ENCODE measurements at regions not wholly inside any gene's neighbourhood (a gene's known extent, or its start where the extent isn't known, plus 50 kb on each side); places are given as distances from the start of the nearest gene placed in this dataset.

DNA sequence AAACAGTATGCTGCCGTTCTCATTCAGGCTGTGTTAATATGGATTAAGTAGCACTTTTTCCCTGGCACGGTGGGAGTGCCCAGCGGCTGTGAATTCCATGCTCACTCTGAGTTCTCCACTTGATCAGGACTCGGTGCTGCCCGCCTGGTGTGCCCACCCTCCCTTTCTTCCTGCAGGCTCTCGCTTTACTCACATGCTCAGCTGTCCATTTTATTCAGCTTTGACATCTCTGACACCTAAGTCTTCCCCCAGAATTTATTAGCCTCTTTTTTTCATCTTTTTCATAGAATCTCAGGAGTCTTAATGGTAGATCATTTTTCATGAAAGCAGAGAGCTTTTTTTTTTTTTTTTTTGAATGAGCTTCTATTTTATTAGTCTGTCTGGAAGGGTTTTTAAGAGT is 626.5 kb downstream of the IRX1 start:
- no peak for DNase-seq (ENCODE audit: low read depth, low spot score)

DNA sequence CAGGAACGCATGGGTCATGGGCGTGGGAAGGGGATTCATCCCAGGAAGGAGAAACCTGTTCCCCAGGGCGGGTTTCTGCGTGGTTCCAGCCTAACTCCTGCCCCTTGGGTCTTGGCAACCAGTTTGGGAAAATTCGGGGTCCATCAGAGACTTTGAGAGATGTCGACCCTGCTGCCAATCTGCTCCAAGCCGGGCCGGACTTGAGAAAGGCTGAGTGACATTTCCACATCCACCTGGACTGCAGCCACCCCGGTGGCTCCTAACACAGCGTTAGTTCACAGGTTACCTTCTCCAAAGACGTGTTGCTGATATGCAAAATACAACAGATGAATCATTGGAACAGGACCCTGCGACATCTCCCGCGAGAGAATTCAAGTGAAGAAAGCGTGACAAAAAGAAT is 627.2 kb downstream of the IRX1 start:
- DNase-seq (ENCODE audit: low read depth, low spot score), result no peak

DNA sequence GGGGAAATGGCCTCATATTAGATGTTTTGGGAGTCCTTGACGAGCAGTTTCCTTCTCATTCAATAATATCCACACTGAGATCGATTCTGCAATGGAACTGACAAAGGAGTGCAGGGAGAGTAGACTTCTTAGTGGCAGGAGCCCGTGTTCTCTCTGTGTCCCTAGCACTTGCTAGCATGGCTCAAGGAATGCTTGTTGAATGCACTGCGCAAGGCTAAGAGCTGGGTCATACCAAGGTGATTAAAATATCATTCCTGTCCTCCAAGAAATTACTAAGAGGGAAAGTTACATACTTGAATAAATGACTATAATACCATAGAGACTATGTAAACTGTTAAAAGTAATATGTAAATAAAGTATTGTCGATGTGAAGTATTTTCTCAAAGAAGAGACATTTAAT is 630.1 kb downstream of the IRX1 start:
- no peak for DNase-seq (ENCODE audit: low read depth, low spot score)

DNA sequence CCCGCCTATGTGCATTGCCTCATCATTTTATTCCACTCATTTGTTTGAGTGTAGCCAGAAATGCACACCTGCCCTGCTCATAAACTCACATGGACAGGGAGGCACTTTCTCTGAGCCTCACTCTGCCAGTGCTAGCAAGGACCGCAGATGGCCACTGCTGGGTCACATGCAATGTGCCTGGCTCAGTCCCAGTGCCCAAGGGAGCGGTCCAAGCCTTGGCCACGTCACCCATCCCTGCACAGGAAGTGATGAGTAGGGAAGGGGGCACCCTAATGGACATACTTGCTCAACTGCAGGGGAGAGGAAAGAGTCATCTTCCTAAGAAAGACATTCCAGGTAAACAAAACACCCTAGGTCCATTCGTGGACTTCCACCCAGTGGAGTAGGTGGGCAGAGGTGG is 630.9 kb downstream of the IRX1 start:
- DNase-seq (ENCODE audit: low read depth, low spot score), result no peak

DNA sequence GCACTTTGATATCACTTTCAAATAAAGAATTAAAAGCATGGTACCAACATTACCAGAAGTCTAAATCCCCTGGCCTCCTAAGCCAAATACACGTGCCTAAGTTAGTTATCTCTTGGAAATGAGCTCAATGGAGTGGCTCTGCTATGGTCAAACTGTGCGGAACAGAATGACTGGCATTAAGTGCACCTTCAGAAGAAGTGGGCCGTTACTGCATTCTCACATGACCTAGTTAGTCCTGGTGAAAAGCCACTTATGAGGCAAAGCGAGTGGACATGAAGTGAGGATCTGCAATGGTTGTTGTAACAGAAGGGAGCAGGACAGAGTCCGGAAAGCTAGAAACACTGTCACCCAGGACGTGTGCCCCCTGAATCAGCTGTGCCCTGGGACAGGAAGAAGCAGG is 633.1 kb downstream of the IRX1 start:
- no peak for DNase-seq (ENCODE audit: low read depth, low spot score)

DNA sequence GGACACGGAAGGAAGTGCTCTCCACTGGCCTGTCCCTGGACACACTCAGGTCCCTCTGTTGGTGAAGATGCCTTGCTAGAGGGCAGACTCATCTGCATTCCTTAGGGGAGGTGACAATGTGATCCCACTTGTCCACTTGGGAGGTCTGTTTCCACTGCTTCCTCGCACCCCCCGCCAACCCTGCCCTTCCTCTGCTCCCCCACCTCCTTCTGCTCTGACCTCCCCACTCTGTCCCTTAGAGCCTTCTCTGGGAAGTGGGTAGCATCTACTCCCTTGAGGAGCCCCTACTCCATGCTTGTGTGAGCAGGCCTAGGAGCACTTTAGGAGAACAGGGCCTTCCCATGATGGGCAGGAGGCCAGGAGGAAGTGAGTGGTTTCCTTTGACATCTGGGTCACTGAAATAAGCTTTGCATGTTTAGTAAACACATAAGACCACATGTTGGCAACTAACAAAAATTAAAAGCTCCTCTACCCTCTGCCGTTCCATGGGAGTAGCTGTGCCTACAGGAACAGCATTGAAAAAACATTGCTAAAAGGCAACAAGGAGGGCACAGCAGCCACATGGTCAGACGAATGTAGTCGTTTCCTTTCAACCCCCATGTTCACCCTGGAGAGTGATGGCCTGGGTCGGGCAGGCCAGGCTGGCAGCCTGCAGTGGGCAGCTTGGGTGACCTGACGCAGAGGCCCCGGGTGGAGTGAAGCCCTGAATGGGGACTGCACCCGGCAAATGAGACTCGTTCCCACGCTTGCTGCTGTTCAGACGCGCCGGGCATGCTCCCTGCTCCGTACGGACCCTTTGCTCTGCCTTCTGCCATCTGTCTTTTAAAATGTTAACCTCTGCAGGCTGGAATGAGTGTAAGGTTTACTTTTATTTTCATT is 634.0 kb downstream of the IRX1 start:
- no peak for DNase-seq (ENCODE audit: low read depth, low spot score)

DNA sequence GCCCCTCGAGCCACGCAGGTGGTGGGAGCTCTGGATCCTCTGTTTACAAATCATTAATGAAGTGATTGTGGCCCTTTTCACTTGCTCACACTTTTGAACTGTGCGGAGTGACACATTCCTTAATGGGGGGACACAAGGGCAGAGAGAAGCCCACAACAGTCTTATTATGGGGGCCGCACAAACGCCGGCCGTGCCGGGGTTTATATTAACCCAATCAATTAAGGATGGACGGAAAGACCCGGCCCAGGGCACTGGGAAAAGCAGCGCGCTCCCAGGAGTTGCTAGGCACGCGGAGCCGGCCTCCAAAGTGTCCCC is 634.8 kb downstream of the IRX1 start:
- no peak for DNase-seq (ENCODE audit: low read depth, low spot score)

DNA sequence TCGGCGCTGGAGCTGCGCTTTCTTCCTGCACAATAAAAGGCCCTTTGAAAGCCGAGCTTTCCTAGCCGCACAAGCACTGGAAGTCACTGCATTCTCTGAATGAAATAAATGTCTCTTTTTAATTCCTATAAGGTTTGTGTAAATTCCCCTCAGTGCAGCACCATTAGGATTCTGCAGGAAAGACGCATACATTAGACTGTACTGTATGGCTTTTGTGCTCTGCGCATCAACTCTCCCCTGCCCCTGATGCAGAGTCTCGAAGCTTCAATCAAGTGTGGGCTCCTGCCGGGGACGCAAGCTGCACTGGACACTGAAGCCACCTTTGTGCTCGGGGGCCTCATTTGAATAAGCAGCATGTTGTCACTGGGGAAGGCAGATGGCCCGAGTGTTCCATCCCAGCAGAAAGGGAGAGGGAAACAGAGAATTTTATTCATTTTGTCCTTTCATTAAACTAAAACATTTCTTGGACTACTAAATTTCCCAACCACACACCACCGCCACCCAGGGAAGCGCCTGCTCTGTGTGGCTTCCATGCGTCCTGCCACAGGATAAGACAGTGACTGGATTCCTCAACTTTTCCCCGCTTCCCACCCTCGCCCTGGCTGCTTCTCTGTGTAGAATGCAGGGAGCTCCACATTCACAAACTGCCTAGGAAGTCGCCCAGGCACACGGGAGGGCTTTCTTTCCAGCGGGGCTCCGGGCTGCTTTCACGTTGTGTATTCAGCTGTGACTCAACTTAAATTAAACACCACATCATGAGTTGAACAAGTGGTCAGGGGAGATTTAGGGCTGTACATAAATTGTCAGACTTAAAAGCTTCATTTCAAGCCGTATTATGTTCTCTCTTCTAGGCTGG is 635.4 kb downstream of the IRX1 start:
- no peak for DNase-seq (ENCODE audit: low read depth, low spot score)

DNA sequence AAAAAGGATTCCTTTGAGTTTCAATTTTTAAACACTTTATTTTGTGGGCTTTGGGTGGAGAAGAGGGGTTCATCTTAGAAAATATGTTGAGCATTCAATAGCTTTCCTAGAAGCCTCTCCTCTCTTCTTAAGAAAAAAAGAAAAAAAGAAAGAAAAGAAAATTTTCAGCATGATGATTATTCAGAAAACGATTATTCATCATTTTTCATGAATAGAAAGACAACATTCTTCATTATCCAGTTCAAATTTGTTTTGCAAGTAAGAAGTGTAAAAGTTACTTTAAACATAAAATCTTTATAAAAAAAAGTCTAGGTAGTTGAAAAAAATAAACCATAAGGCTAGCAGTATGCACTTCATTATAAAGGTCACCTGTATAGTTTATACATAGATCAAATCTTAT is 636.5 kb downstream of the IRX1 start:
- DNase-seq (ENCODE audit: low read depth, low spot score), result no peak

DNA sequence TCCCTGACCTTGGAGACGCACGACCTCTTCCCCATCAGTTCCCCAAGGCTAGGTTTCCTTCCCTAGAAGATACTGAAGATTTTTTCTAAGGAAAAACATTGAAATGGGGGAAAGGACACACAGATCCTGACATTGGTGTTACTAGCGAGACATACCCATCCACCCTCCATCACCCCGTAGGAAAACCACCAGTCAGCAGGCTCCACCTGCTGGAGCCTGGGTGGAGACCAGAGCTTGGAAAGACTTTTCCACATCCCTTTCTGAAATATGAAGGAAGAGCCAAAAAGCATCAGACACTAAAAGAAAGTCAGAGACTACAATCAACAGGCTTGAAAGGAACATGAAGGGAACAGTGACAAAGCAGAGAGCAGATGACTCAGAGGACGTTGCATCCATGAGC is 638.0 kb downstream of the IRX1 start:
- DNase-seq (ENCODE audit: low read depth, low spot score), result no peak

DNA sequence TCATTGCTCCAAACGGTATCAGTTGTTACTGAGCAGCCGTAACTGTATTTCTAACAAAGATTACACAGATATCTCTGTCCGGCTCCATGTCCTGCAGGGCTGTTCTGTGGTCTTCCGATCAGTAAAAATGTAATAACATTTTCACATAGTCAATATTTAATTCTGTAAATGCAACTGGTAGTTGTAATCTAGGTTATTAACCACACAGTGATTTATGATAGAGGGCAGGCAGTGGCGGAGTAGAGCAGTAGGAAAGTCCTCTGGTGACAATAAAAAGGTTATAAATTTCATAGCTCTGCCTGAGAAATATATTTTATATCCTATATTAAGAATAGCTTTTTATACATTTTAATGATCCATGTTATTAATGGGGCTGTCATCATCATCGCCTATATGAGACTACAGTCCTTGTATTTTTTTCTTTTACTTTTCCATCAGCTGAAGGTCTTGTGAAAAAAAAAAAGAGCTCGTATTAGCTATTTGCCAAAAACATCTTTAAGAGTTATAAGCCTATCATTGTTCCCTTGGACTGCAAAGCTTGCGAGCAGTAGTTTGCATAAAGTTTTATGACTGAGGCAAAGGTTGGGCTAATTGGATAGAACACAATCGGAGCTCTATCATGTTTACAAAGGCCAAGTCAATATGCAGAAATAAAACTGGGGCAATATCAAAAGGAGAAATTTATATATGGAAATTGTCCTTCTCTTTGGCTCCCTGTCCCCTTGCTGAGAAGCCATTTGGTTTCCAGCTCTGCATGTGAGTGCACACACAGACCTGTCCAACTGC is 648.0 kb downstream of the IRX1 start:
- no peak for DNase-seq (ENCODE audit: low read depth, low spot score)

DNA sequence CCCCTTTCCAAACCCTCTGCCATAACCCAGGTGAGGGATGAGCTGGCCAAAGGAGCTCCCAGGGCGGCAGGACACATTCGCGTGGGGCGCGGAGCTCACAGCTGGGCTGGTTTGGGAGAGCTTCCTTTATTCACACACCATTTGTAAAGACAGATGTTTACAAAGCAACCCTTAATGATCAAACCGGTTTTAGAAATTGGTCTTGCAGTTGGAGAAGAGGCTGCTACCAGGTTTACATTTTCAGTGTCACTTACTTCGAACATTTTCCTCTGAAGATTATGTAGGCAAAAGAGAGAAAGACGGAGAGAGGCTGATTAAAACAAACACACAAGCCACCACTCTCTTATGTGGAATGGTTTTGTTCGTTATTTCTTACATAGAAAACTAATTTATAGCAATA is 648.7 kb downstream of the IRX1 start:
- DNase-seq (ENCODE audit: low read depth, low spot score), result no peak

DNA sequence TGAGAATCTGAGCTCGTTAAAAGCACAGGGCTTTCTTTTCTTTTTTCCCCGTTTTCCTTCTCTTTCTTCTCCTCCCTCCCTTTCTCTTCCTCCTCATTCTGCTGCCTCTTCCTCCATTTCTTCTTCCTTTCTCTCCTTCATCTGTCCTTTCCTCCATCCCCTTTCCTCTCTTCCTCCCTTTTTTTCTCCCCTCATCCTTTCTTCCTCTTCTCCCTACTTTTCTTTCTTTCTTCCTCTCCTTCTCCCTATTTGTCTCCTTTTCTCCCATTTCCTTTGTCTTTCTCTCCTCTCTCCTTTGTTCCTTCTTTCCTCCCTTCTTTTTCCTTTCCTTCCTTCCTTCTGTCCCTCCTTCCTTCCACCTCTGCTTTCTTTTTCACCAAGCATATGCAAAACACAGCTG is 649.4 kb downstream of the IRX1 start:
- no peak for DNase-seq (ENCODE audit: low read depth, low spot score)

DNA sequence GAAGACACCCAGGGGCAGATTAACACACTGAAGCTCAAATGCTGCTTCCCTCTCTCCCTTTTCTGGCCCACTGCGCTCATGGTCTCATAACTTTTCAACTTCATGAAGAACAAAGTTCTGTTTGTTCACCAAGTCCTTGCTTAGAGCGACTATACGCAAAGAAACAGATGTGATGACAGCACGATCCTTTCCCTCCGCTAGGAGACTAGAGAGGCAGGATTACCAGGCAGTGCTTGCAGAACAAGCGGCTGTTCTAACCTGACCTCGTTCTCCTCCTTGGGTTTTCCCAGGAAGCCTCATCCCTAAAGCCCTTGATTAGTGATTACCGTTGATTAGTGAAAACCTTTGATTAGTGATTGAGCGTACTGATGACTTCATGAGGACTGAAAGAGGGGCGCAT is 649.9 kb downstream of the IRX1 start:
- no peak for DNase-seq (ENCODE audit: low read depth, low spot score)

DNA sequence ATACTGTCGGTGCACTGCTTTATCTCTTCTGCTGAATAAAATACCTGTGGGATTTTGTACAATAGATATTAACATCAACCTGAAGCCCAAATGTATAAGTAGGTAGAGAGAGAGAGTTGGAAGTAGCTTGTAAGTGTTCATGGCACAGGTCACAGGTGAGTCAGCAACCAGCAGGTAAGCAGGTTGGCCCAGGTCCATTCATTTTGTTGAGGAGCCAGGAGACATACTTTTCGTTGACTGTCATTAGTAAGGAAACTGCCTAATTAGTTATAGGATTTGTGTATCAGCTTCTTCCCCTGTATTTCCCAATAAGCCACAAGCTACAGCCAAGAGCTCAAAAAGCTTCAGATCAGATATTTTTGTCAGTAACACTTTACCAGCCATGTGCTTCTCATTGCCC is 650.8 kb downstream of the IRX1 start:
- no peak for DNase-seq (ENCODE audit: low read depth, low spot score)

DNA sequence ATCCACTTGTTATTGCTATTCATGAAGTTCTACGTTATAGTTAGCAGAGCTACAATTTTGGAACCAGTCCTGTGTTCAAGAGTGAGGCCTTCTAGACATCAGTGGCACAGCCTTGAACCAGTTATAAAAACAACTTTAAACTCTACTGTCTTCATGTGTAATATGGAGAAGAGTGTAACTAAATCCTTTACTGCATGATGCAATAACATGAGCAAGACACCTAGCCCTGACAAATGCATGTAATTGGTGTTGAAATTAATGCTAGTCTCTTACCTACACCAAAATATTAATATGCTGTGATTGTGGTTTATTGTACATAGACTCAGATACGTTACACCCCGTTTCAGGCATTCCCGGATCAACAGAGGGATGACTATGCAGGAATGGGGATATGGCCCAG is 654.6 kb downstream of the IRX1 start:
- DNase-seq (ENCODE audit: low read depth, low spot score), result no peak

DNA sequence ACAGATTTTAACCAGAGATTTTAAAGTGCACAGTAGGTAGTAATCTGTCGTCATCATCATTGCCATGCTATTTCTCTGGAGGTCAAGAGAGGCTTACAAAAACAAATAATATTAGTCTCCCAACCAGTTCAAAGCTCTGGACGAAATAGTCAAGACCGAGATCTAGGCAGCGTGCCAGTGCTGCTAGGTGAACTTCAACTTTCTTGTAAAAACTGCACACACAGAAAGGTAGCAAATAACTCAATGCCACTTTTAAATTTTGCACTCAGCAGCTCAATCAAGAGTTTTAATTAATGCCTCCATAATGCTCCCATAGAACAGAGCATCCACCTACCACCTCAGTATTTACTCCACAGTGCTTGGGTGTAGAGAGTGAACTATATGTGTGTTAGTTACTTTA is 656.8 kb downstream of the IRX1 start:
- no peak for DNase-seq (ENCODE audit: low read depth, low spot score)

DNA sequence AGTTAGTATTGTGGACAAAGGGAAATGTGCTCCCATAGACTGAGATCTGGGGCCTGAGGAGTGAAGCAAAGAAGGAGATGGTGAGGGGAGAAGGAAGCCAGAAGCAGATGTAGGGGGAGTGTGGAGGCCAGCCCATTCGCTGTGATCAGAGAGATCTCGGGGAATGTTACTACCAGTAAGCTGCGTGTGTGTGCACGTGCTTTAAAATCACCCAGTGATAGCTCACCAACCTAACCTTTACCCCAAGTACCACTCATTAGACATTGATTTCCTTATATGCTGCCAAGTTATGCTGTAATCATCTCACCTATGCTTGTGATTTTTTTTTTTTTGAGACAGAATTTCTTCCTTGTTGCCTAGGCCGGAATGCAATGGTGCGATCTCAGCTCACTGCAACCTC is 659.1 kb downstream of the IRX1 start:
- DNase-seq (ENCODE audit: low read depth, low spot score), result no peak

DNA sequence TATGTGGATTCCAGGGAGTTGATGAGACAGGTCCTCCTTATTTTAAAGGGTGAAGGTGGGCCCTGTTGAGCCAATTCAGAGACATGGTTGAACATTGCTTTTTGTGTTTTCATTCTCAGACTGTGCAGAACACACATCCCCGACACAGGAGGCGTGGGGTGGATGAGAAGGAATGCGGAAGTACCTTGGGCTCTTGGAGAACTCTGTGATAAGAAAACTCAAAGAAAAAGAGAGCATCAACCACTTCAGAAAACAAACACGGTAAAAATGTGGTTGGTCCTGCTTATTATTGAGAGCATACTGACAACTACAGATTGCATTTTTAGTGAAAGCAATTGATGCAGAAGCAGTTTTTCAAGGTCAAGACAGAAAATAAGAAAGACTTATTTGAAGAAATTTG is 659.8 kb downstream of the IRX1 start:
- DNase-seq (ENCODE audit: low read depth, low spot score), result no peak

DNA sequence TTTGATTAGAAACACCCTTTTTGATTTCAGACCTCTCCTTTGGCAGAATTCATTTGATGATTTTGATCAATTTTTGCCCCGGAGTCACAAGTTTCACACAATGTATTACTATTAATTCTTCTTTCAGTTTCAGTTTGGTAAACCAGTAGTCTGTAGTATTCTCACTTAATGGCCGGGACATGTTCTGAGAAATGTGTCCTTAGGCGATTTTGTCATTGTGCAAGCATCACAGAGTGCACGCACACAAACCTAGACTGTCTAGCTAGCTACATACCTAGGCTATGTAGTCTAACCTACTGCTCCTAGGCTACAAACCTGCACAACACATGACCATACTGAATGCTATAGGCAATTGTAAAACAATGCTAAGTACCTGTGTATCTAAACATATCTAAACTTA is 662.5 kb downstream of the IRX1 start:
- no peak for DNase-seq (ENCODE audit: low read depth, low spot score)

DNA sequence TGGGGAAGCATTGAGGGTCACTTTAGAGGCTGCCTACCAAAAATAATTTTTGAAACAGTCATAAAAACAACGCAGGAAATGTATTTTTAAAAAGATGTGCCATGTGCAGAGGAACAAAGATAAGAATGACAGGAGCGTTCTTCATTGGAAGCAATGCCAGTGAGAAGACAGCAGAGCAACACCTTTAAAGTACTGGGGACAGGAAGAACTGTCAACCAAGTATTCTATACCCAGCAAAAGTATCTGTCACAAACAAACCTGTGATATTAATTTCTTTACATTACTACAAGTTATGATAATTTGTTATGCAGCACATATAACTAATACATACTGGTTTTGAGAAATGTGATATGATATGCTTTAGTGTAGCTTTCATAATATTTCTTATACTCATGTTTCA is 675.6 kb downstream of the IRX1 start:
- no peak for DNase-seq (ENCODE audit: low read depth, low spot score)

DNA sequence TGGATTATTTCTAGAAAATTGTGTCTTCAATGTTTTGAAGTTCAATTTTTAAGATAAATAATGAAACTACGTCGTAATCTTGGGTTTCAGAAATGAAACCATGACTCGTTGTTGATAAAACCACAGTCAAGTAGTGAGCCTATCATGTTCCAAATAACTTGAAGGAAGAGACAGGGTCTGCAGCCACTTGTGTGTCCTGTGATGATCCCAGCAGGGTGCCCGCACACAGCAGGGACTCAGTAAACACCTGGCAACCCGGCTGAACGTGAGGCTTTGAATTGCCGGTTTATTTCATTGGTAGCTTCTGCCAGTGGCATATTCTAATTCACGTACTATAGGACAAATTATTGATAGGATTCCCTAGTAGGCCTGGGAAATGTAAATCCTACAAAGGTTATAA is 679.6 kb downstream of the IRX1 start:
- DNase-seq (ENCODE audit: low read depth, low spot score), result no peak
